ENCODE measurements at regions not wholly inside any gene's neighbourhood (a gene's known extent, or its start where the extent isn't known, plus 50 kb on each side); places are given as distances from the start of the nearest gene placed in this dataset.

GRCh38 chr18:51266773-51267172, 69.3 kb upstream of the MEX3C start:
- no peak for TF ChIP-seq CTCF (IDR thresholded peaks at IDR 0.05)
- TF ChIP-seq POLR2A (IDR thresholded peaks at IDR 0.05) = no peak
- H3K36me3 ChIP-seq (replicated peaks in 1 of 2; ENCODE audit: insufficient read depth in 1 of 2, low read depth in 2 of 2) = no peaks in the 10 kb centered on the region
- no peaks in the 10 kb centered on the region for H3K27me3 ChIP-seq
- intact Hi-C loops (cut with DNase I) = no loop called here
- no peaks in the 10 kb centered on the region for H3K9me3 ChIP-seq
- ATAC-seq (no peak), DNase-seq (no peak)
- no peaks in the 10 kb centered on the region for H3K4me1 ChIP-seq
- H3K4me3 ChIP-seq = no peak overlapping the region
- no peak overlapping the region for H3K27ac ChIP-seq
- WGBS, 2 donors = 85 to 86% methylated on average over 4 of the region's 4 CpGs

- Histone ChIP-seq H3K27ac (no peak overlapping the region), H3K4me1 (no peaks in the 10 kb centered on the region), H3K36me3 (replicated peaks in 1 of 2; ENCODE audit: insufficient read depth in 1 of 2, low read depth in 2 of 2) (no peaks in the 10 kb centered on the region), H3K27me3 (no peaks in the 10 kb centered on the region), H3K9me3 (no peaks in the 10 kb centered on the region), H3K4me3 (no peak overlapping the region)
- intact Hi-C loops (cut with DNase I) = no loop called here
- DNase-seq (no peak), ATAC-seq (no peak)
- TF ChIP-seq POLR2A (IDR thresholded peaks at IDR 0.05) = no peak
Measured at GRCh38 chr18:51273437-51273836, 76.0 kb upstream of the MEX3C start.

GRCh38 chr18:51275712-51276476, 78.4 kb upstream of the MEX3C start:
- H3K27me3 ChIP-seq = no peaks in the 10 kb centered on the region
- no peak for ATAC-seq
- intact Hi-C loops (cut with DNase I) = no loop called here
- H3K4me3 ChIP-seq = no peak overlapping the region
- H3K36me3 ChIP-seq (replicated peaks in 1 of 2; ENCODE audit: insufficient read depth in 1 of 2, low read depth in 2 of 2) = no peaks in the 10 kb centered on the region
- WGBS, 2 donors = 55 to 67% methylated on average over 5 to 6 of the region's 6 CpGs
- peak in 3 of 4 donors; percentile 6 to 24 (median 22) for DNase-seq
- no peaks in the 10 kb centered on the region for H3K9me3 ChIP-seq
- TF ChIP-seq CTCF (IDR thresholded peaks at IDR 0.05) (no peak), POLR2A (IDR thresholded peaks at IDR 0.05) (no peak)
- no peaks in the 10 kb centered on the region for H3K4me1 ChIP-seq
- H3K27ac ChIP-seq = no peak overlapping the region

GRCh38 chr18:51278045-51278649, 80.7 kb upstream of the MEX3C start:
- DNase-seq (peak; percentile 43 to 75 (median 61)), ATAC-seq (peak; percentile 45)
- intact Hi-C loops (cut with DNase I) = no loop called here
- TF ChIP-seq POLR2A (IDR thresholded peaks at IDR 0.05) = no peak
- peak in 6 of 7 experiments; percentile 47 to 68 (median 59) for TF ChIP-seq CTCF (IDR thresholded peaks at IDR 0.05)
- no peaks in the 10 kb centered on the region for H3K27me3 ChIP-seq
- H3K4me1 ChIP-seq = no peaks in the 10 kb centered on the region
- H3K4me3 ChIP-seq = no peak overlapping the region
- H3K36me3 ChIP-seq (replicated peaks in 1 of 2; ENCODE audit: insufficient read depth in 1 of 2, low read depth in 2 of 2) = no peaks in the 10 kb centered on the region
- H3K9me3 ChIP-seq = no peaks in the 10 kb centered on the region
- H3K27ac ChIP-seq = no peak overlapping the region
- WGBS, 2 donors = 35 to 52% methylated on average over 4 of the region's 4 CpGs

GRCh38 chr18:51279367-51279984, 82.0 kb upstream of the MEX3C start:
- WGBS, 2 donors = 83 to 93% methylated on average over 2 of the region's 2 CpGs
- H3K4me3 ChIP-seq = no peak overlapping the region
- intact Hi-C loops (cut with DNase I) = no loop called here
- no peak overlapping the region for H3K27ac ChIP-seq
- no peaks in the 10 kb centered on the region for H3K27me3 ChIP-seq
- TF ChIP-seq CTCF (IDR thresholded peaks at IDR 0.05) (no peak), POLR2A (IDR thresholded peaks at IDR 0.05) (no peak)
- DNase-seq = no peak
- H3K4me1 ChIP-seq = no peaks in the 10 kb centered on the region
- H3K9me3 ChIP-seq = no peaks in the 10 kb centered on the region
- no peak for ATAC-seq
- H3K36me3 ChIP-seq (replicated peaks in 1 of 2; ENCODE audit: insufficient read depth in 1 of 2, low read depth in 2 of 2) = no peaks in the 10 kb centered on the region

Measured in body of pancreas (tissue), 4 donors.